HG02973 (cell line): ENCODE measurements at regions not wholly inside any gene's neighbourhood (a gene's known extent, or its start where the extent isn't known, plus 50 kb on each side); places are given as distances from the start of the nearest gene placed in this dataset.
"Not testable (repeated sequence)": the region's sequence is repeated elsewhere in the genome, so short reads cannot be mapped to it uniquely, and the experiment has no call there.

Experiments used
- ATAC-seq: cut with Tn5 transposase; IDR thresholded peaks from one replicate; pipeline ENCODE4 v1.9.1; 2021; ENCODE audit warnings: moderate library complexity; ENCODE audit not compliant: unreplicated experiment

DNA sequence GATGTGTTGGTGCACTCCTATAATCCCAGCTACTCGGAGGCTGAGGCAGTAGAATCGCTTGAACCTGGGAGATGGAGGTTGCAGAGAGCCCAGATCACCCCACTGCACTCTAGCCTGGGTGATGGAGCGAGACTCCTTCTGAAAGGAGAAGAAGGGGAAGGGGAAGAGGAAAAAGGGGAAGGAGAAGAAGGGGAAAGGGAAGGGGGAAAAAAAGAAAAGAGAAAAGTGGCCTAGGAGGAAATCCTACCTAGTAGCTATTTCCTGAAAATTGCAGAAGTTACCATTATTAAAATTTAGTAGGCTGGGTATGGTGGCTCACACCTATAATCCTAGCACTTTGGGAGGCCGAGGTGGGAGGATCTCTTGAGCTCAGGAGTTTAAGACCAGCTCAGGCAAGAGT is 67.4 kb downstream of the ARRDC3 start:
- ATAC-seq = no peak

- ATAC-seq = peak; percentile 66
Measured at GRCh38 chr5:91313757-91314673, 69.1 kb downstream of the ARRDC3 start.

DNA sequence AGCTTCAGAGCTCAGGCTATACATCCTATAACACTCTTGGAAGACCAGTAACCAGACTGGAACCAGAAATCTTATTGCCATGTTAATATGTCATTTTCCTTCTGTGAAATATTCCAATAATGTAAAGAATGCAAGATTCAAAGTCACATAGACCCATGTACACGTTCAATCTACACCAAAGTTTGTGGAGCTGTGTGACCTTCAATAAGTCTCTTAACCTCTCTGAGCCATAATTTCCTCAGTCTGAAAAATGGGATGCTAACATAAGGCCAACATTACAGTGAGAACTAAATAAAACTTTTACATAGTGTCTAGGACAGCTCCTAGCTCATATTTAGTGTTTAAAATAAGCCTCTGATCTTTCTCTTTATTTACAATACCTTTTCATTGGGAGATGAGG is 70.4 kb downstream of the ARRDC3 start:
- no peak for ATAC-seq

GRCh38 chr5:91311697-91312501 is 71.2 kb downstream of the ARRDC3 start:
- peak; percentile 94 for ATAC-seq

GRCh38 chr5:91311168-91311696 is 71.9 kb downstream of the ARRDC3 start:
- ATAC-seq = peak; percentile 1

DNA sequence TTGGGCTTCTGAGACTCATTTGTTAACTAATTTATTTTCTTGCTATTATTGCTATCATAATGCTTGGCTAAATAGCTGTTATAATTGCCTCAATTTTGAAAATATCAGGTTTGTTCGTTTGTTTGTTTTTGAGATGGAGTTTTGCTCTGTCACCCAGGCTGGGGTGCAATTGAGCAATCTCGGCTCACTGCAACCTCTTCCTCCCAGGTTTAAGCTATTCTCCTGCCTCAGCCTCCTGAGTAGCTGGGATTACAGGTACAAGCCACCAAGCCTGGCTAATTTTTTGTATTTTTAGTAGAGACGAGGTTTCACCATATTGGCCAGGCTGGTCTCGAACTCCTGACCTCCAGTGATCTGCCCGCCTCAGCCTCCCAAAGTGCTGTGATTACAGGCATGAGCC is 75.0 kb downstream of the ARRDC3 start:
- ATAC-seq = not testable (repeated sequence)

DNA sequence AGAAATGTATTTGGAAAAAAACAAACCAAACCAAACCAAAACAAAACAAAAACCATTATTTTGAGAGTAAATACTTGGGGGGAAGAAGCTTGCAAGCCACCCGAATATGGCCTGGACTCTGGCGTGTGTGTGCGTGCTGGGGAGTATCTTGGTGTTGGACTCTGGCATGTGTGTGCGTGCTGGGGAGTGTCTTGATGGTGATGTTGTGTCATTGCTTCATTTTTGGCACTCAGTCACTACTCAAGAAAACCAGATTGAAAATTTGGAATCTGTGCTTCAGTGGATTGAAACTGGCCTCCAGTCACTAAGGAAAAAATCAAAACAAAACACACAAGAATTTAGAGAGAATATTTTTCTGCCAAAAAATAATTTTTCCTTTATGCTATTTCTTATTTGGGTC is 76.1 kb downstream of the ARRDC3 start:
- no peak for ATAC-seq

GRCh38 chr5:91306497-91306896 is 76.6 kb downstream of the ARRDC3 start:
- no peak for ATAC-seq

GRCh38 chr5:91305640-91306039 is 77.5 kb downstream of the ARRDC3 start:
- ATAC-seq = no peak

- ATAC-seq = not testable (repeated sequence)
Measured at GRCh38 chr5:91304015-91304414, 79.1 kb downstream of the ARRDC3 start.

GRCh38 chr5:91302958-91303357 is 80.2 kb downstream of the ARRDC3 start:
- no peak for ATAC-seq

GRCh38 chr5:91302305-91302704 is 80.8 kb downstream of the ARRDC3 start:
- ATAC-seq = no peak

DNA sequence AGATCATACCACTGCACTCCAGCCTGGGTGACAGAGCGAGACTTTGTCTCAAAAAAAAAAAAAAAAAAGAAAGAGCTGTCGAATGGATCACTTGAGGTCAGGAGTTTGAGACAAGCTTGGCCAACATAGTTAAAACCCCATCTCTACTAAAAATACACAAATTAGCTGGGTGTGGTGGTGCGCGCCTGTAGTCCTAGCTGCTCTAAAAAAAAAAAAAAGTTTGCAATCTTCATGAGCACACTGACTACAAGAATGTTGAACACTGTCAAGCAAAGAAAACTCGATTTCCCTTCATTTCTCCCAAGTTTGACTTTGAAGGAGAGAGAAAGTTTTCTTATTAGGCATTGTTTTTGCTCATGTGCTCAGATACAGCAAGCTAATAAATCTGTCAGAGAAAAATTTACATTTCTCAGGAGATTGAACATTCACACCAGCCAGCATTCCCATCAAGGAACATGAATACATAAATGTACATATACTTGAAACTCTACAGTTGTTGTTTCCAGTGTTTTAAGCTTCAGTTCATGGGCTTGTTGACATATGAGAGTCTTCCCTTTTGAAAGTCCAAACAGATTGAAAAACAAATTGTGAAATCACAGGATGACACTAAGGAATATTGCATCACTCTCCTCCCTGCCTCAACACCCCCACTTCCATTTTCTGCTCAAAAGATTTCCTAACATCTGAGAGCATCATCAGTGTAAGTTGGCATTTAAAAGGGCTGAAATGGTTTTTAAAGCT is 81.8 kb downstream of the ARRDC3 start:
- no peak for ATAC-seq

GRCh38 chr5:91297994-91298393 is 85.1 kb downstream of the ARRDC3 start:
- no peak for ATAC-seq

DNA sequence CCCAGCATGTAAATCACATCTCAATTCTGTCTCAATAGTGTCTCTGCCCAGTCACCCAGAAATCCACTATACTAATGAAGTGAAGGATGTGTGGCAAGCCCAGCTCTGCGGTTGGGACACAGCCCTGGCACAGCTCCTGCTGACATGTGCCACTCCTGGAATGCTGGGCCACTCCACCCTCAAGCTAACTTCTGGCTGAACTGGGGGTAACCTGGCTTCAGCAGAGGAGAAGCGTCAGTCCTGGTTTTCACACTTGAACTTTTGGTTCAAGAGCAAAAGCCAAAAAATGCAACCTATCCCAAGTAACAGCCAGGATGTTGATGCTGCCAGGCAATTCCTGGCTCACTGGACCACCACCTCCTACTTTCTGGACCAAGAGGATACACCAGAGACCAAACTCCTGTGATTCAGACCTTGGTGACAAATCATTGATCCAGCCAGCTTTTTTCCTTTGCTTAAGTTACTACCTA is 86.4 kb downstream of the ARRDC3 start:
- no peak for ATAC-seq

DNA sequence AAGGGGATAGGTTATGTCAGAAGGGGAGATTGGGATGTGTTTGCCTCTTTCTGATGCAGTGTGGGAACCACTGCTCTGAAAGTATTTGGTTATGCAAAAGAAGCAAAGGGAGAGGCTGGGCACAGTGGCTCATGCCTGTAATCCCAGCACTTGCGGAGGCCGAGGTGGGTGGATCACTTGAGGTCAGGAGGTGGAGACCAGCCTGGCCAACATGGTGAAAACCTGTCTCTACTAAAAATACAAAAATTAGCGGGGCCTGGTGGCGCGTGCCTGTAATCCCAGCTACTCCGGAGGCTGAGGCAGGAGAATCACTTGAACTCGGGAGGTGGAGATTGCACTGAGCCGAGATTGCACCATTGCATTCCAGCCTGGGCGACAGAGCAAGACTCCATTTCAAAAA is 87.0 kb downstream of the ARRDC3 start:
- ATAC-seq = not testable (repeated sequence)

GRCh38 chr5:91293131-91293530 is 90.0 kb downstream of the ARRDC3 start:
- ATAC-seq = peak; percentile 87

DNA sequence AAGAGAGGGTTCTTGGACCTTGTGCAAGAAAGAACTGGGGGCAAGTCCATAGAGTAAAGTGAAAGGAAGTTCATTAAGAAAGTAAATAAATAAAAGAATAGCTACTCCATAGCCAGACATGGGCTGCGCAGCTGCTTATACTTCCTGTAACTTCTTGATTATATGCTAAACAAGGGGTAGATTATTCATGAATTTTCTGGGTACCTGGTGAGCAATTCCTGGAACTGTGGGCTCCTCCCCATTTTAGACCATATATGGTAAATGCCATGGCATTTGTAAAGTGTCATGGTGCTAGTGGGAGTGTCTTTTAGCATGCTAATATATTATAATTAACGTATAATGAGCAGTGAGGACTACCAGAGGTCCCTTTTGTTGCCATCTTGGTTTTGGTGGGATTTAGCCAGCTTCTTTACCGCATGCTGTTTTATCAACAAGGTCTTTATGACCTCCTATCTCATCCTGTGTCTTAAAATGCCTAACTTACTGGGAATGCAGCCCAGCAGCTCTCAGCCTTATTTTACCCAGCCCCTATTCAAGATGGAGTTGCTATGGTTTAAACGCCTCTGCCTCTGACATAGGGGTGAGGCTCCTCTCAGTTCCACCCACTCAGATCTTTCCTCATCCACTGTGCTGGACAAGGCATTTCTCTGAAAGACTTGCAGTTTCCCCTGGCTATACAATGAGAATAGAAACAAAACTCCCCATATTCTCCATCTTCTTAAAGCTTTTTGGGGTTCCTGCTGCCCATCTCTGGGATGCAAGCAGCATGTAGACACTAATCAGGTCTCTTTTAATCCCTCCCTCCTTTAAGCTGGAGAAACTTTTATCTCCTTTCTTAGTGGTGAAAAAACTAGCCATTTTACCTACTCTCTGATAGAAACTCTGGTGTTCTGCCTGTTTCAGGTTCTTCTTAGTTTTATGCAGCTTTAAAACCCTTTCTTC is 91.2 kb downstream of the ARRDC3 start:
- ATAC-seq = no peak

GRCh38 chr5:91288118-91288916 is 94.8 kb downstream of the ARRDC3 start:
- no peak for ATAC-seq
